GM12875 (cell line): ENCODE measurements at regions not wholly inside any gene's neighbourhood (a gene's known extent, or its start where the extent isn't known, plus 50 kb on each side); places are given as distances from the start of the nearest gene placed in this dataset.
"Not testable (repeated sequence)": the region's sequence is repeated elsewhere in the genome, so short reads cannot be mapped to it uniquely, and the experiment has no call there.

ENCODE experiments used
- H3K4me3 ChIP-seq: one replicate; pipeline ENCODE4 v1.5.1; 2011; ENCODE audit warnings: low read depth, low read length, control low read depth
- TF ChIP-seq, protein P1 (sequence below): IDR thresholded peaks from 2 replicates; pipeline ENCODE4 v1.5.1; 2011; ENCODE audit warnings: low read depth, mild to moderate bottlenecking, control low read depth, inconsistent platforms, low read length, moderate library complexity, borderline replicate concordance; ENCODE audit not compliant: insufficient read depth

DNA sequence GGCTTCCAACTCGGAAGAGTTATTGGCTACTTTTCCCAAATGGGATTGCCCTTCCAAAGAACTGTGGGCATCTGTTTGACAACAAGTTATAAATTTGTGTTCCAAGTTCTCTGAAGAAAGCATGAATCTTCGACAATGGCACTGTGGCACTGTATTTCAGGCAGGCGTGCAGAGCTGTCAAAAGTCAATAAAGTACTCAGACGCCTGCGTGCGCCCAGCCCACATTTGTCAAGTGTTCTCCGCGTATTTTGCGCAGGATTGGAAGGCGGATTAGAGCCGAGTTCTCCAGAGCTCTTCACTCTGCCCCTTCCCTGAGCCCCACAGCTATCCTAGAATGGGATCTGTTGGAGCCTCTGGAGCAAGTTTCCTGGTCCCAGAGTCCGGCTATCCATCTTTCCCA is 103.2 kb downstream of the SLC25A47 start:
- TF ChIP-seq, protein P1, sequence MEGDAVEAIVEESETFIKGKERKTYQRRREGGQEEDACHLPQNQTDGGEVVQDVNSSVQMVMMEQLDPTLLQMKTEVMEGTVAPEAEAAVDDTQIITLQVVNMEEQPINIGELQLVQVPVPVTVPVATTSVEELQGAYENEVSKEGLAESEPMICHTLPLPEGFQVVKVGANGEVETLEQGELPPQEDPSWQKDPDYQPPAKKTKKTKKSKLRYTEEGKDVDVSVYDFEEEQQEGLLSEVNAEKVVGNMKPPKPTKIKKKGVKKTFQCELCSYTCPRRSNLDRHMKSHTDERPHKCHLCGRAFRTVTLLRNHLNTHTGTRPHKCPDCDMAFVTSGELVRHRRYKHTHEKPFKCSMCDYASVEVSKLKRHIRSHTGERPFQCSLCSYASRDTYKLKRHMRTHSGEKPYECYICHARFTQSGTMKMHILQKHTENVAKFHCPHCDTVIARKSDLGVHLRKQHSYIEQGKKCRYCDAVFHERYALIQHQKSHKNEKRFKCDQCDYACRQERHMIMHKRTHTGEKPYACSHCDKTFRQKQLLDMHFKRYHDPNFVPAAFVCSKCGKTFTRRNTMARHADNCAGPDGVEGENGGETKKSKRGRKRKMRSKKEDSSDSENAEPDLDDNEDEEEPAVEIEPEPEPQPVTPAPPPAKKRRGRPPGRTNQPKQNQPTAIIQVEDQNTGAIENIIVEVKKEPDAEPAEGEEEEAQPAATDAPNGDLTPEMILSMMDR: no peak
- no peak overlapping the region for H3K4me3 ChIP-seq

DNA sequence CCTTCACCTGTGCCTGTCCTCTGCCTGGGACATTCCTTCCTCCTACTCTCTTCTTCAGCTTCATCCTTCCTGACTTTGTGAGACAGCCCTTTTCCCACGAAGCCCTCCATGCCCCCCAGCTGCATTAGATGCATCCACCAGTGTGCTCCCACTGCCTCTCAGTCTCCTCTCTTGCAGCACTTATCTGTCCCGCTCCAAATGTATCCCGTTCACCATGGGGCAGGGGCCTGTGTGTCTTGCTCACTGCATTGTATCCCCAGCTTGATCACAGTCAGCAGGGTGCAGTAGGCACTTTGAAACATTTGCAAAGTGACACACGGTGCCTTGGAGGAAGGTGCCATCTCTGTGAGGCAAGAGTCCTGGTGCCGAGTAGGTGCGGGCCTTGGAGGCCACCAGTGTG is 104.0 kb downstream of the SLC25A47 start:
- H3K4me3 ChIP-seq: no peak overlapping the region
- TF ChIP-seq, protein P1: no peak

DNA sequence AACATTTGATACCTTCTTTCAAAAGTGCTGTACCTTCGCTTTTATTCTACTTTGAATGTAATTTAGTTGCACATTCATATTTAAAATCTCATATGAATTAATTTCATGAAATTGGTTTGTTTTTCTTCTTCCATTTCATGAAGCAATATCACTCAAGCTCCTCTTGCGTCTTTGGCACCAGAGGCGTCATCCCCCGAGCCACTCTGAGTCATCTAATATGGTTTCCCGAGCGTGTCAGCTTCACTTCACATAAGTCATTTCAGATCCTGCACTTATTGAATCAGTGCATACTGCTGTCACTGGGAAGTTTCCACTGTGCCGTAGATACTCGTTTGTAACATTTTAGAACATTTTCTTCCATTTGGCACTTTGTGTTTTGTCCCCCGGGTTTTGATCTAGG is 105.6 kb downstream of the SLC25A47 start:
- H3K4me3 ChIP-seq: no peak overlapping the region
- TF ChIP-seq, protein P1: no peak

DNA sequence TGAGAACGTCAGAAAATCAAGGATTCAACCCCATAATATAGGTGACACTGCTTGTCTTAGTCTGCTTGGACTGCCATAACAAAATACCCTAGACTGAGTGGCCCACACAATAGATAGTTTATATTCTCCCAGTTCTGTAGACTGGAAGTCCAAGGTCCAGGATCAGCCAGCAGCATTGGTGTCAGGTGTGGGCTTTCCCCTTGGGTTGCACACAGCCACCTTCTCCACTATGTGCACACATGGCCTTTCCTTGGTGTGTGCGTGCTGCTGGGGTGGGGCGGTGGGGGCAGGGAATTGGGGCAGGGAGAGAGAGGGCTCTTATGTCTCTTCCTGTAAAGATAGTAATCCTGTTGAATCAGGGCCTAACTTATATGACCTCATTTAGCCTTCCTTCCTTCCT is 106.4 kb downstream of the SLC25A47 start:
- H3K4me3 ChIP-seq: no peak overlapping the region

DNA sequence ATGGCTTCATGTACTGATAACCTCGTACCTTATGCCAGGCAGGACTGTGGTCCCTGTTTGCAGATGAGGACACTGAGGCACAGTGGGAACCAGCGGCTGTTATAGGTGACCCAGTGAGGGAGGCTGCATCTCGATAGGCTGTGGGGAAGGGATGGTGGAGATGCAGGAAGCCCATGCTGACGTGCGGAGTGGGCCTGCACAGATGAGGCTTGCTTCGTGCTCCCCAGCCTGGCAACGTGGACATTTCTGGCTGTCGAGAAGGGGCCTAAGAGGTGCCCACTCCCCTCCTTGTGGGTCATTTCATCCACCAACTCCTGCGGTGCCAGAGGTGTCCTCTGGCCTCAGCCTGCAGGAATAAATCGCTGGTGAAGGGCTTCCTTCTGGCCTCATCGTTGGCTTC is 107.4 kb downstream of the SLC25A47 start:
- H3K4me3 ChIP-seq: no peak overlapping the region
- TF ChIP-seq, protein P1: no peak

More for the DNA sequence above, 106.4 kb downstream of the SLC25A47 start:
- TF ChIP-seq, protein P1: no peak

DNA sequence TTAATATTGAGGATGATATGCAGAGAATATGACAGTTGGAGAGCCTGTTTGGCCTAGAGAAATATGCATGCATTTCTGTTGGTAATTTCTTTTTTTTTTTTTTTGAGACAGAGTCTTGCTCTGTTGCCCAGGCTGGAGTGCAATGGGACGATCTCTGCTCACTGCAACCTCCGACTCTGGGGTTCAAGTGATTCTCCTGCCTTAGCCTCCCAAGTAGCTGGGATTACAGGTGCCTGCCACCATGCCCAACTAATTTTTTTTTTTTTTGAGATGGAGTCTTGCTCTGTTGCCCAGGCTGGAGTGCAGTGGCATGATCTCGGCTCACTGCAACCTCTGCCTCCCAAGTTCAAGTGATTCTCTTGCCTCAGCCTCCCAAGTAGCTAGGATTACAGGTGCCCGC is 108.3 kb downstream of the SLC25A47 start:
- not testable (repeated sequence) for H3K4me3 ChIP-seq

DNA sequence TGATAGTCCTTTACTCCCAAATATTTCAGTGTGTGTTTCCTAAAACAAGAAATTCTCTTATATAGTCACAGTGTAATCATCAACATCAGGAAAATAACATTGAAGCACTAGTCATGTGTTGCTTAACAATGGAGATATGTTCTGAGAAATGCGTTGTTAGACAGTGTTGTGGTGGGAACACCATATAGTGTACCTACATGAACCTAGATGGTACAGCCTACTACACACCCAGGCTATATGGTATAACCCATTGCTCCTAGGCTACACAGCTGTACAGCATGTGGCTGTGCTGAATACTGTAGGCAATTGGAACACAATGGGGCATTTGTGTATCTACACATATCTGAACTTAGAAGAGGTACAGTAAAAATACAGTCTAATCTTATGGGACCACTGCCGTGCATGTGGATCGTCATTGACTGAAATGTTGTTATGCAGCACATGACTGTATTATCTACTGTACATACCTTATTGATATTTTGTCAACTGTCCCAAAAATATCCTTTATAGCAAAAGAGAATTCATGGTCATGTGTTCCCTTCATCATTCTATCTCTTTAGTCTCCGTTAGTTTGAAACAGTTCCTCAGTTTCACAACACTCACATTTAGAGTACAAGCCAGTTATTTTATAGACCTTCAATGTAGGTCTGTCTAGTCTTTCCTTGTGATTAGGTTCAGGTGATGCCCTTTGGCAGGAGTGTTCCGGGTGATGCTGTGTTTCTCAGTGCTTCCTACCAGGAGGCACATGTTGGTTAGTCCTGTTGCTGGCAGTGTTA is 109.7 kb downstream of the SLC25A47 start:
- H3K4me3 ChIP-seq: no peak overlapping the region
- TF ChIP-seq, protein P1: no peak

DNA sequence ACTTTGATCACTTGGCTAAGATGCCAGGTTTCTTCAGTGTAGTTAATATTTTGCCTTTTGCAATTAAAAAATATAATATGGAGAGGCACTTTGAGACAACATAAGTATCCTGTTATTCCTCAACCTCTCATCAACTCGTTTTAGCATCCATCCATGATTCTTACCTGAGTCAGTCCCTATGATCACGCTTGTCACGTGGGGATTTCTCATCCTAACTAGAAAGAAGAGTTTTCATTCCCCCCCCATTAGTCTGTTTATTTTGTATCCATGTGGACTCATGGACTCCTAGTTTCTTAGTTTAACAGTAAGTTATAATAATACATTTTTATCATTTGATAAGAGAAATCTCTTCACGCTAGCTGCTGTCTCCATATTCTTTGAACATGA is 110.3 kb downstream of the SLC25A47 start:
- no peak overlapping the region for H3K4me3 ChIP-seq
- TF ChIP-seq, protein P1: no peak
